ENCODE measurements at regions not wholly inside any gene's neighbourhood (a gene's known extent, or its start where the extent isn't known, plus 50 kb on each side); places are given as distances from the start of the nearest gene placed in this dataset.

DNA sequence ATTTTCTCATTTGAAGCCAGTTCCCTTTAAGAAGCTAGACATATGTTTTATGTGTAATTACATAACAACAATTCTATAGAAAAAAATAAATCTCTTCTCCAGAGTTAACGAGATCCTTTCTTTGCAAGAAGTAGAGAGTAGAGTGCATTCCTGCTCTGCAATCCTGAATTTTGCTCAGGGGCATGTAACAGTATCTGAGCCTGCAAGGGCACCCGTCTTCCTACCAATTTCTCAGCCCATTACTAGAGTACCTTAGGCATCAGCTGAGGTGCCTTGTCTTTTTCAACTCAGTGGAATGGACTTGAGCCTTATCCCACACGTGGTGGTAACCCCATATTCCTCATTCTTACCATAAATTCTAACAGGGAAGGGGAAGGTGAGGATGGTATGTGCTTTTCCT lies 205.9 kb downstream of the IKZF2 start:
- ATAC-seq = no peak

DNA sequence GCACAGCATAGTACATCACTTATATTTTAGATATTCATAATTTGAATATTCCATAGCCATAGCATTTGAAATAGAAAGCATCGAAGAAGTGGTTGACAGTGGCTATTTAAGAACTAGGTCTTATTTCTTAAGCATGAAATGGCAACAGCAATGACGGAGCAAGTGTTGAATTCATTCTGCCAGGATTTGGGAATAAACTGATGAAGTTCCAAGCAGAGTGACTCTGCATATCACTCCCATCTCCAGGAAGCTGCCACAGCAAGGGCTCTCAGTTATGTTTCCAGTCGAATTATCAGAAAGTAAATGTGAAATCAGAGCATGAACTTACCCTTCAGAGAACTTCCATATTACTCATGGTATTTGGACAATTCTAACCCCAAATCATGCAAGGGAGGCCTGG lies 208.1 kb downstream of the IKZF2 start:
- no peak for ATAC-seq

DNA sequence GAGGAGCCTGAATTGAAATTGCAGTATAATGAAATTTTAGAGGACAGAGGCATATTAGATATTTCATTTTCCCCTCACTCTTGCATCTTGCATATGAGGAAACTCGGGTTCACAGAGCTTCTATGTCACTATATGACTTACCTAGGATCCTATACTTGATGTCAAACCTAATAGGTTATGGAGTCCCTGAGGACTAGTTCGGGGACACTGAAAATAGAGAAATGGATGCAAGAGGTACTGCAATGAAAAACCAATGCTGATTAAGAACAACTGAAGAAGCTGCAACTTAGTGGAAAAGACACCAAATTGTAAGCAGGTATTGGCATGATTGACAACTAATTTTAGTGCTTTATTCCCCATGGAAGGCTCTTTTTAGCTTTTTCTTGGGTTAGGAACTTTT lies 210.1 kb downstream of the IKZF2 start:
- peak; percentile 6 for ATAC-seq

DNA sequence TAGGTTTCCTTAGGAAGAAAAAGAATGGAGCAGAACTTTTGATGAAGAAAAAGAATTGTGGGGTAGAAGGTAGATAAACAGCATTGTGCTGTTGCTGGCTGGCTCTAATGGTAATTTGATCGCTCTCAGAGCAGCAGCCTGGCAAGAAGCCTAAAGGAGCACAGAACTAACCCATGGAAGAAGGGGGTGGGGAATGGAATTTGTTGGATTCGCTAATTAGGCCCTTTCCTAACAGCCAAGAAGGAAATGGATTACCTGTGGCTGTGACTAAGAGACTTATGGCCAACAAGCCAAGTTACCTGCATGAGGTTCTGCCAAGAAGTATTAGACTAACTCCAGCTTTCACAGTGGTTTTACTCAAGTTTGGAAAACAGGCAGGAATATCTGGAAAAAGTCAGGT lies 210.6 kb downstream of the IKZF2 start:
- peak; percentile 89 for ATAC-seq

DNA sequence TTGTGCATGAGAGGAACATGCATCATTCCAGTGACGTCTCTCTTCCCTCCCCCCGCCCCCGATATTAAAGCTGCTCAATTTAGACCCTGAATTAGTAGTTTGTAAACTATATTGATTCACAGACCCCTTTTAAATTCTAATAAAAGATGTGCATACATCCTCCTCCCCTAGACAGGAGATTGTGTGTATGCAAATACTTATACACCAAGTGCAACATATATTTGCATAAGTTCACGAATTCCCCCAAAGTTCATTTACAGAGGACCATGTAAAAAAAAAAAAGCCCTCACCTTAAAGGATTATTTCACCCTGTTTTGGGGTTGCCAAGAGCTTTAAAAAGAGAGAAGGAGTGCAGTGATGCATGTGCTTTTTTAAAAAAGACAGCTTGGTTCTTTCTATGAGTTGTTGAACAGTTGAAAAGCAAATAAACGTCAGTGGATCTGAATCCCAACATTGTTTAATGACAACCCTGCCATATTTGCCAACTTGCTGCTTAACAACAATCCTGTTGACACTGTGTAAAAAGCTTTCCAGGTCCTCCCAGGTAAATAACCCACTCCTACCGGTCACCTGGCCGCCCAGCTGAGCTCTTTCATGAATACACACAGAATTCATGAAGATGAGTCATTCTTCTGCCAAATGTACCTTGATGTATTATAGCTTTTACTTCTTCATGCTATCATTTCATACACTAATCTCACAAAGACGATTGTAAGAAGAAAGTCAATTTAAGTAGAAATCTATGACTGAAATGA lies 211.5 kb downstream of the IKZF2 start:
- ATAC-seq = peak; percentile 82

DNA sequence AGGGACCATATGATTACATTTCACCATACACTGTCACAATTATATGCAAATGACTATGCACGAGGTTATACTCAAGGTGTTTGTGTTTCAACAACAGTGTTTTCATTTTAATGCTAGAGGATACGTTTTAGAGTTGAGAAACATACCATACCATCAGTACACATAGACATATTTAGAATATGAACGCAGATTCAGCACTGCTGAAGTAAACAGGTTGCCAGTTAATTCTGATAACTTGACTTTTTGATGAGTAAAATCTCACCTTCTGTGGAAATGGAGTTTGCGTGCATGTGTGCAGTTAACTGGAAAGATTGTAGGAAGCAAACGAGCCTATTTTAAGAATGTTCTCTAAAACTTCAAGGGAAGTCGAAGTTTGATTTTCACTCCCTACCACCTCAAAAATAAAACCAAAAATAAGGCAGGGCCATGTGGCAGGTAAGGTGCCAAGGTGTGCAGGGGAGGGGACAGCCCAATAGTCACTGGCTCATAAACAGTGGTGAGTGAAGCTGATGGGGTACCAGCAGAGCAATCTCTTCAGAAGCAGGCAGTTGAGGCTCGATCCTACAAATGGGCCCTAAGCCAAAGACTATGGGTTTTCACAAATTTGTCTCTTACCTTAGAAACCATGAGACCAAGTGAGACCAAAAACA lies 213.1 kb downstream of the IKZF2 start:
- ATAC-seq = no peak

DNA sequence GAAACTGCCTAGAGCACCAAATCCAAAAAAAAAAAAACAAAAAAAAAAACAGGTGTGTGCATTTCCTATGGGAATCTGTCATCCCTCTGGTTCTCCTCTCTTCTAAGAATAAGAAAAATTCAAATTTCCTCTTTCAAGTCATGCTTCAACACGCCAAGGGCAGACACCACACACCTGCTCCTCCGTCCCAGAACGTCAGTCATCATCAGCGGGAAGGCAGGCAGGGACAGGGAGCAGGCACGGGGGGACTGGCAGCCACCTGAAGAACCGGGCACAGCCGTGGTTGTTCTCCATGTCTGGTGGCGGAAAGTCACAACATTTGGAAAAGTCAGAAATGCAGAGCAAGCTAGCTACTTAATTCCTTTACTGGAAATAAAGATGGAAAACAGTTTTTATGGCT lies 214.8 kb downstream of the IKZF2 start:
- ATAC-seq = peak; percentile 47

DNA sequence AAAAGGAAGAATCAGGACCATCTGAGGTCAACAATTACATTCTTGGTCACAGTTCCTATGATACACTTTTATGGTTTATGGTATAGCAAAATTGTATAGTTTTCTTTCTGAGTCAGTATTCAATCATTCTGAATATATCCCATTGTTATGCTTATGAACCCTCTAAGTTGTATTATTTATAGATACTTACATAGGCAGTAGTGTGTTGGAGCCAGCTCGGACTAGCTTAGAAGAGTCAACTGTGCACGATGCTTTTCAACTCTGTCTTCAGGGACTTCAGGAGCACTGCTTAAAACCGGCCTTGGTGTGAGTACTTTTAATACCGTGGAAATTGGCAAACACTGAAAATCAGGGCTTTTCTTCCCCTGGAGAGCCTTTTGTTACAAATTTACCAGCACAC lies 215.7 kb downstream of the IKZF2 start:
- ATAC-seq = no peak

DNA sequence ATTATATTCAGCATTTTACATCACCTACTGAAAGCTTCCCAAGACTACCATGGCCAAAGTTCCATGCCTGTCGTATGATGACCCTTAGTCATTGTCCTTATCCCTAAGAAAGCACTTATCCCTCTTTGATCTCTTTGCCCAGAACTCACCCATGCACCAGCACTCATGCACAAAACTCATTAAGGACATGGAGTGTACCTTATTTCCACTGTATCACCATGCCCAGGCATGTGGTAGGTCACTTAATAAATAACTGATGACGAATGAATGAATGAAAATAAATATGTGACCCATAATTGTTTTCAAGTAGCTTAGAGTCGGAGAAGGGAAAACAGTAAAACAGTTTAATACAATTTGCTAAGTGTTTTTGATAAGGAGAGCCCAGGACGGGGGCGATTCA lies 220.1 kb downstream of the IKZF2 start:
- ATAC-seq = no peak

DNA sequence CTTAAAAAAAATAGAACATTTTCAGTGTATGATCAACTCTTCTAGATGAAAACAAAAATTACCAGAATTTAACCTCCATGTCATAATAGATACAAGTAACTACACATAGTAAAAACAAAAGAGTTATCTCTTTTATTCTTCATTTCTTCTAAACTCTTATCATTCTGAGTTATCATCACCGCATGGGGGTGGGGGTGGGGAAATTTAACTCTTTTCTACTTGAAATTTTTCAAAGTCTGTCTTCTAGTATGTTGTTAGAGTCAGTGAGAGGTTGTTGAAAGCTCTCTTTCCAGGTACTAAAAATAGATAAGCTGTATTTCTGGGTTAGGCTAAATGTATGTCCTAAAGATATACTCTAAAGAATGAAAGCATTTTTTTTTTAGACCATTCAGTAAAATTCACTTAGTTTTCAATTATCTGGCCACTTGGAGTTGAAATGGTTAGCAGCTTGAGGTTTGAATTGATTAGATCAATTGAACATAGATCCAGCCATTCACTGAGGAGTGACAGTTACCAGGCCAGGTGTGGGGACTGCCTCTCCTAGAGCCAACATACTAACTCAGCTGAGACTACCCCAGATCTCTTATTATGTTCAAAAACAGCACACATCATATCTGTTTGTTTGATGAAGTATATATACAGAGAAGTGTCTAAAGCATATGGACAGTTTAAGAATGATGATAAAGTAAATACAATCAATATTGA lies 220.7 kb downstream of the IKZF2 start:
- ATAC-seq = no peak

DNA sequence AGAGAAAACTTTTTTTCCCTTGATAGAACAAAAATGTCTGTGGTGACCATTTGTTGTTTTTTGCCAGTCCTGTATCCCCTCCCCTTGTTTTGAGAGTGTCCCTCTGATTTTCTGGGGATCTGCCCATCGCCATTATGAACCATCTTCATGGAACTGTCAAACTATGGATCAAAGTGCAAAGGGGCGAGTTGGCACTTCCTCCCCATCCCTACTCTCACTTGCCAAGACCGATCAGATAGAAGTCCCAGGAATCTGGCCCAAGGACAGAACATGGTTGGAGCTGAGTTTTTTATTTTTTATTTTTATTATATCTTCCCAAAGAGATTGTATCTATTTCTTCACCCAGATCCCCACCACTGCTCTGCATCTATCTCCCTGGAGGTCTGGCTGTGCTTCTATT lies 221.4 kb downstream of the IKZF2 start:
- no peak for ATAC-seq

DNA sequence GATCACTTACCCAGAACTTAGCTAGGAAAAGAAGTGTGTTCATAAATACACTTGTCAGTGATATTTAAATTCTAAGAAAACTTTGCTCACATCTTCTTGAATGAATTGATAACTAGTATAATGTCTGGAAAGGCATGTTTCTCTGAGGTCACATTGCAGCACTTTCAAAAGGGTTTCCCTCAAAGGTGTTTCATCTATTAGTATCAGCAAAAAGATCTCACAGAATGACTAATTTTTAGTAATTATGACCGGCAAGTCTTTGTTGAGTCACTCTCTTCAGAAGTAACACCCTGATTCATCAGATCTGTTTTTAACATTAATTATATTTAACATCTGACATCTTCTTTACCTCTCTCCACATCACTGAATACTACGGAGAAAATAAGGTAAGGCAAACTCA lies 222.3 kb downstream of the IKZF2 start:
- ATAC-seq = peak; percentile 82

DNA sequence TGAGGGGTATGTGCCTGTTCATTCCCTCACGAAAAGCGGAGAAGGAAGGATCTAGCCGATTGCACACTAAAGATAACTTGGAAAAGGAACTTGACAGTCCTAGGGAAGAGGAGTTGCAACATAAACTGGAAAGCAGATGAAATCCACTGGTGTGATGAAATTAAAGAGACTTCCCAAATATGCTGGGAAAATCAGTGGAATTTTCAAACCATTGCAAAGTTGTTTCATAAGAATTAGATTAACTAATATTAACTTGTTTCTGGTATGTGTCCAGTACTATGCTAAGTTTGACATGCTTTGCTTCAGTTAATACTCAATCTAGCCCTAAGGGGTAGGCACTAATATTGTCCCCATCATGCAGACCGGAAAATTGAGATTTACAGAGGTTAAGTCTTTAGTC lies 222.7 kb downstream of the IKZF2 start:
- ATAC-seq = peak; percentile 62

DNA sequence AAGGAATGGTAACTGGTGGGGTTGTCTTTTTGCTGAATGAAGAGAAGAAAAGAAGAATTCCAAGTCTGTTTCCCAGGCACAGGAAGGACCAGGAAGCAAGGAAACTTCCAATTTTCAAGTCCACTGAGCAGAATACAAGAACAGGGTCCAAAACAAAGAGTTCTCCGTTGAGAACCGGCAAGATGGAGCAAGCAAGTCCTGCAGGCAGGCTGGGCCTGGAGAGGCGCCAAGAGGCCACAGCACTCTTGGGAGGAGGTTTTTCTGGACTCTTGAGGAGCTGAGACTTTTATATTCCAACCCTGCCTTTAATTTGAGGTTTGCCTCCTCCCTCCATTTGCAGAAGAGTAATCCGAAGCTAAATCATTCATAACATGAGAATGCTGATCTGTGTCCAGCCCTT lies 224.5 kb downstream of the IKZF2 start:
- ATAC-seq = no peak

DNA sequence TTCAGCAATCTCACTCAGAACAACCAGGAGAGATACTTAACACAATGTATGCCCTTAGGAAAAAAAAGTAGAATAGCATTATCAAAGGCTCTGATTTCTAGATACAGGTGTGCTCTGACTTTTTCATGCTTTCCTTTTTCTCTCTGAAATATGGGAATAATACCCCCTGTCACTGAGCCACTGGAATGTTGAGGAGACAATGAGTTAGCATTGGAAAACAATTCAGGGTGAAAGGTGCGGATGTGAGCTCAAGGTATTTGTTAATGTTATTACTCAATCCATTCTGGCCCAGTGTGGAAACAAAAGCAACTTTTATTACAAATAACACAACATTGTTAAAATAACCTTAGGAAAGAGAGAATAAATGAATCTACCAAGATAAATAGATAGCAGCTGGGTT lies 228.0 kb downstream of the IKZF2 start:
- no peak for ATAC-seq

DNA sequence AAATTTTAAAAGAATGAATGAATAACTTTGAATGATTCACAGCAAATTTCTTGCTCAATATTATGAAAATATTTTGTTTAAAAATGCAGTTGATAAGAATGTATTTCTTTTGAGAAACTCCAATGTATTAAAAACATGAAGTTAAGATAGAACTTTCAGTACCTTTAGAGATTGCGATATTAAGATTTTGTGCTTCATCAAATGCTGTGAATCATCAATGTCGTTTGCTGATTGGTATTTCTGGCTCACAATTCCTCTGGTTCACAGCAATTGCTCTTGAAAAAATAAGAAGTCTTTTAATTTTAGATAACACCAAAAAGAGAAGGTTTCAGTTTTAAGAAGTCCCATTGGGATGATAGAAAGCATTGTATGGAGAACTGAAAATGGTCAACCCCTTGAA lies 228.7 kb downstream of the IKZF2 start:
- no peak for ATAC-seq

DNA sequence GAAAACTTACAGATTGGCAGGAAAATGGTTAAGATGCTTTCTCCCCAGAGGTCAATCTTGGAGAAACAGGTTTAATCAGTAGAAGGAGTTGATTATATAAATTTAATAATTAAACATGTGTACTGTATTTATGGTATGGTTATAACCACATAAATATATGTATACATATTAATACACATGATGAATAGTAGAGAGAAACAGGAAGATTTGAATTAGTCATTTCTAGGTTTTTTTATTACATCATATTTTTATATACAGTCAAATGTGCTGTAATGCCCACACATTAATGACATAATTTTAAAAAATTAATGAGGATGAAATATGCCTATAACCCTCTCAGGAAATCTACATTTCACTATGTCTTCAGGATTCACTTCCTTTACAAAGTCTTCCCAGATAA lies 229.7 kb downstream of the IKZF2 start:
- no peak for ATAC-seq

DNA sequence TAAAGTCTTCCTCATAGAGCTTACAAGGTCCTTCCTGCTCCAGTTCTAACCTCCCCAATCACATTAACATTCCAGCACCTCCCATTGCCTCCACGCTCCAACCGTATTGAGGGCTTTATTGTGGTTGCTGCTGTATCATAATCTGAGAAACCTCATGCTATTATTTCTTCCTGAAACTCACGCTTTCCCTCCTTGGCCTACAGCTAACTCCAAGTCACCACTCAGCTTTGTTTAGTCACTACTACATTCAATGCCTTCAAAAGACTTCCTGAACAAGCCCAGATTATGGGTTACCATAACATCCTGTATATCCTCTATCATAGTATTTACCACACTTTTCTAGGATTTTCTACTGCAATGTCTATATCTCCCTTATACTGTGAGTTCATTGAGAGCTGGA lies 230.4 kb downstream of the IKZF2 start:
- peak; percentile 76 for ATAC-seq

DNA sequence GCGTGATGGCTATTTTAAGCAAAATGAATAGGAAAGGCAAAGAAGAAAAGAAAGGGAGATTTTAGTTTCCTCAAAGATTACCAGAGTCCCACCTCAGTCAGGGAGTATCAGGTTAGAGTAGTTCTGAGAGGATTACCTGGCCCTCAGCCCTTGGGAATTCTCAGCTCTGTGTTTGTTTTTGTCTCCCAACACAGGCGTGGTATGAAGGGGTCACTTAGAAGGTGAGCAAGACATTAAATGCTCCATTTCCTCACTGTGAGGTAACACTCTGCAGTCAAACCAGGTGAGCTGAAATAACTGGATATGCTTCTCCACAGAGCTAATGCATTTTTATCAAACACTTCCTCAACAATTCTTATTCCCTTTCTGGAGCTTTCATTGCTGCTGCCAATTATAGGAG lies 232.2 kb downstream of the IKZF2 start:
- peak; percentile 88 for ATAC-seq

DNA sequence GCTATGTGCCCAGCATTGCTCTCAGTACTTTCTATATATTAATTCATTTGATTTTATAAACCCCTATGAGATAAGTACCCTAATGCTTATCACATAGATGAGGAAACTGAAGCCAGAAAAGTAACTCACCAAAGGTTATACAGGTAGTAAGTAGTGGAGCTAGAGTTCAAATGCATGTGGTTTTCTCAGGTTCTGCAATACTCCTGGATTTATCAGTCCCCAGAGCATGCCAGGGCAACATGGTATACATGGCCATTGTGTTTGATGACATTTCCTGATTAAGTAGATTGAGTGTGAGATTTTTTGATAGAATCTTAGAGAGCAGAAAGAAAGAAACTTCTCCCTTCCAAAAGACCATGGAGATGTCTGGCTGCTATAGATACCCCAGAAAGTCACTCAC lies 233.1 kb downstream of the IKZF2 start:
- ATAC-seq = no peak

DNA sequence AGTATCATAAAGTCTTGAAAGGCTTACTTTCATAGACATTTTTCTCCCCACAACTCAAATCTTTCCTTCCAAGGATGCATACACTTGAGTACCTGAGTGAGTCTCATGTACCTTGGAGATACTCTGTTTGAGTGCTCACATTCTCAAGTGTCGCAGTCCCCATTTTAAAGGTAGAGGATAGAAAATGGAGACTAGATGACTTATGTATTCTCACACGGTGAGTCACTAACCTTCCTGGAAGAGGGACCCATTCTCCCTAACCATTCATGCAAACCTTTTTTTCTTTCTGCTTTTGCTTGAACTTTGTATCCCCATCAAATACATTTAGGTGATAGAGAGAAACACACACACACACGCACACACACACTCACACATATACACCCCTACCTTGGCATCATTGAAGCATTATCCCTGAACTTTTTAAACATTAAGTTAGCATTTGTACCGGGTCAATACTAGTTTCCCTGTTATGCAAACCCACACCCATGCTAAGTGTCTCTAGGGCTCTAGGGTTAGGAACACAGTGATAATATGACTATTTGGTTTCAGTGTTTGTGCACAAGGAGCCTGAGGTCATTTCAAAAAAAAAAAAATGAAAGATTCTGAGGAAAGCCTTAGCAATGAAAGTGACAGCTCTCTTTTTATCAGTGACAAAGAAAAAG lies 236.2 kb downstream of the IKZF2 start:
- peak; percentile 30 for ATAC-seq

DNA sequence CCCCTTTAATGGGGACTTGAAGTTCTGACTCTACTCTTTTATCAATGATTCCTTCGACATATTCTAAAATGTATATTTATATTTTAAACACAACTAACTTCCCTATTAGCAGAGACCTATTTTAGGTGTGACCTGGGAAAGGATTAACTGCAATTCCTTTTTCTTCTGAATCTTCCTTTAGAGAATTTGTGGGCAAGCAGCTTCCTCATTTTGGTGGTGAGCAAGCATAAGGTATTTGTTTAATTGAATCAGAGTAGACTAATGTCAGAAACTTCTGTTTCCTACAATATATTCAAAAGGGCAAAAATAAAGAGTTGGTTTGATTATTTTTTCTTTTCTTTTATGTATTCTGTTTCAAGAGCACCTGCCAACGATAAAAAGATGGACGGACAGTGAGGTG lies 237.0 kb downstream of the IKZF2 start:
- ATAC-seq = no peak

DNA sequence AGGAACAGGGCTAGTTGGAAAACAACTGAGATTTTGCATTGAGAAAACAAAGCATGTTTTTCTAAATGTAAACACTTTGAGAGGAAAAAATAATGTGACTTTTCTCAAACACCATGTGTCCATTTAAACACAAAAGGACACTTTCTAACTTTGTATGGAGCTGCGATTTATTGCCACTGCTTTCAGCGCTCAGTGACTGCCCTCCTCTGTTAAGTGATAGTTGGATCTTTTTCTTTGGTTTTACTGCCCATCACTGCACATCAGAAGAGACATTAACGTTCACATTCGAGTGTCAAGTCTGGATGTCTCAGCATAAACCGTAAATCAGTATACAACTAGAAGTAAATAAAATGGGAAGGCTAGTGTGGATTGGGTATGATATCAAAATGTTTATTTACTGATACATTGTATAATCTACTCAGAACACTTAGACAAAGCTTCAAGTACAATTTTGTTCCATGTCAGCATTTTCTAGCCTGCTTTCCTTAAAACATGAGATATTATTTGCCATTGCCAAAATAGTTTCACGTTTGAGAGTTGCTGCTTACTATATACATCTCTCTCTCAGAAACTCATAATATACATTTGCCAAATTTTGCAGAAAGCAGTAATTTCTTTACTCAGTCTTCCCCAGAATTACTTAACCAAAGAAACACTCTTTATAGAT lies 237.6 kb downstream of the IKZF2 start:
- ATAC-seq = no peak

Measured in esophagus mucosa (tissue), 1 donor.